ENCODE measurements at regions not wholly inside any gene's neighbourhood (a gene's known extent, or its start where the extent isn't known, plus 50 kb on each side); places are given as distances from the start of the nearest gene placed in this dataset.
"Not testable (repeated sequence)": the region's sequence is repeated elsewhere in the genome, so short reads cannot be mapped to it uniquely, and the experiment has no call there.

DNA sequence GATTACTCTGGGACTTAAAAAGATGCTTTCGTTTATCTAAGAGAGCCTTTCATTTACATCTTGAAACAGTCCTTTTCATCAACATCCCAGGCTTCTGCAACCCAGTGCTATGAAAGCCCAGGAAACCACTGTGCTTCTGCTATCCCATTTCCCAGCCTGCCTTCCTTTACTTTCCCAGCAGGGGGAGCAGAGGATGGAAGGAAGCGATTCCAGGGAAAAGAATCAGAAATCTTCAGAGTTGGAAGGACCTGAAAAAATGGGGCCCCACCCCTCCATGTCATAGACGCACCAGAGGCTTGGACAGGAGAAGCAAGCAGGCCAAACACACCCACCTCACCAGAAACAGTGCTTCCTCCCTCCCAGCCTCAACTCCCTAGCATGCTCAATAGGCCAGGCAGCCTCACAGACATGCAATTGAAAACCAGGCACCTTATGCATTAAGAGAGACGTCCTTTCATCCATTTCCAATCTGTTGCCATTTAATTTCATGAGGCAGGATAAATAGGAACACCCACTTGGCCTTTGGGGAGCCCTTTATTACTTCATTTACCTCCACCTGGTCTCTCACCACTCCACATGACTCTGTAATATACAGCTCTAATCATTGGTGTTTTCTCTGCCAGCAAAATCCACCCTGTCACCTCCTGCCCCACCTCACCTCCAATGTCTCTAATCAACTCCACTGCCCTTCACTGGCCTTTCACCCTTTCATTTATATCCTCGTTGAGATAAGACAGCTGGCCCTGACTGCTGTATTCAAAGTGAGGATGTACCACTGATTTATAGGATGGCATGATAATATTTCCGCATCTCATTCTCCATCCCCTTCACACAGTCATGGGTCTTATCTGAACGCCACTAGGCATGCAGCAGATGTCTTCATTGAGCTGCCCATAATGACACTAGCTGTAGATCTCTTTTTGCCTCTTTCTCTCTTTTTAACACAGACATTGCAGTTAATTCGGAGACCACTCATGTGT lies 583.9 kb downstream of the NTRK3 start:
- no peak for DNase-seq (ENCODE audit: low spot score)

DNA sequence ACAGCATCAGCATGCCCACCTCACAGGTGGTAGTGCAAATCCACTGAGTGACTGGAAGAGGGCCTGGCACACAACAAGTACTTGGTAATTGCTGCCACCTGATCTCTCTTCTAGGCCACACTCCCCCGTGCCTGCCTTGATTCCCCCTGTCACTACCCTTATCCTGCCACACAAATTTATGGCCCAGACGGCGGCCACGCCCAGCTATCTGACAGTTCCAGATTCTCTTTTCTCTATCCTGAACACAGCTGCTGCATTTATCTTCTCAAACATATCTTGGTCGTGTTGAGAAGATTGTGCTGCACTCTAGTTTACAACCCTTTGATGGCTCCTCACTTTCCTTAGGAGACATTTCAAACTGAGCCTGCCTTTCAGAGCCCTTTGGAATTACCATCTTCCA lies 585.2 kb downstream of the NTRK3 start:
- no peak for DNase-seq (ENCODE audit: low spot score)

DNA sequence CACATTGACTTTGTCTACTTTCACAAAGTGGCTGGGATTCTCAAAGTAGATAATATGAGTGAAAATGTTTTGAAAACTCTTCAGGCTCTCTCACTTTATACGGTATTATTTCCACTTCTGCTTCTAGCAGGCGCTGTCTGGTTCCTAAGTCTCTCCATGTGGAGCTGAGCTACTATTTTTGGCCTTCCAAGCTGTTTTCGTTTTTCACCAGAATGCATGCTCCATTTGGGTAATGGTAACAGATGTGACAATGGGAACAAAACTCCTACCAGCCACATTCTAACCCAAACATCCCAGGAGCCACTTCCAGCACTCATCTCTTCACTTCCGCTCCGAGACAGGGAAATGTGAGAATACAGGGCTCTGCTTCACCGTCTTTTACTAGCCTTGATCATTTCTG lies 586.7 kb downstream of the NTRK3 start:
- DNase-seq (ENCODE audit: low spot score), result no peak

DNA sequence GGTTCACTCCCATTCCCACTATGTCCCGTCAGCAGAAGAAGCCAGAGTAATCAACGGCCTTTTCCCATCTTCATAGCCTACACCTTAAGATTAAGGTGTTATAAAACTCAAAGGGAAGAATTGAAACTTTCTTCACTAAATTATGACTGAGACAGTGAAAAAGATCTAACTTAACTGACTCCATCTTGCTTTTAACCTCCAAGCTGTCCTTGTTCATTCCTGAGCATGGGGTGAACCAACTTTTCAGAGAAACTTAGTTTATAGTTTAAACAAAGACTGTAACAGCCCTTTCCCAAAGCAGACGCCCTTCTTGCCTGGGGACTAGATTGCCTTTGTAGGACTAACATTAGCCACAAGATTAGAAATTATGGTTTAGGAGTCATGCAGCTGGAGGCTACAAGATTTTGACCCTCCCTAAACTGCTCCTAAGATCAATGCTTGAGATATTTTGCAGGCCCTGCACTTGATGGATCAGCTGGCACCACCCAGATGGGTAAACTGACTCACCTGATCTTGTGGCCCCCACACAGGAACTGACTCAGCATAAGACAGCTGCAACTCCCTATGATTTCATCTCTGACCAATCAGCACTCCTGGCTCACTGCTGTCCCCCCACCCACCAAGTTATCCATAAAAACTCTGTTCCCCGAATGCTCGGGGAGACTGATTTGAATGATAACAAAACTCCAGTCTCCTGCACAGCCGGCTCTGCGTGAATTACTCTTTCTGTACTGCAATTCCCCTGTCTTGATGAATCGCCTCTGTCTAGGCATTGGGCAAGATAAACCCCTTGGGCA lies 587.6 kb downstream of the NTRK3 start:
- DNase-seq (ENCODE audit: low spot score), result not testable (repeated sequence)

DNA sequence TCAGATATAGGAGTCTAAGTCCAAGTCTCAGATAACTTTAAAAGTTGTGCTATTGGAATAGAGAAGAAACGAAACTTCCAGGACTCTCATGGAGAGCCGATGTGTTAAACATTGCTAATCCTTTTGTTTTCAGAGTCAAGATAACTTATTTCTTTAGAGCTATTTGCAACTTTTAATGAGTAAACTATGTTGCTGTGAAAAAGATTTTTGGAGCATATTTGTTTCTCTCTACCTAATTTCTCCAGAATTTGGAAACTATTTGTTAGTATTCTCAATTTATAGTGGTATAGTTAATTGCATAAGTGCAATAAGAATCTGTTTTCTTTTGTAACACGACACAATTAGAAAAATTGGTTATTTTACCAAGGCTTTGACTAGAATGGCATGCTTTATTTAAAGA lies 588.9 kb downstream of the NTRK3 start:
- no peak for DNase-seq (ENCODE audit: low spot score)

DNA sequence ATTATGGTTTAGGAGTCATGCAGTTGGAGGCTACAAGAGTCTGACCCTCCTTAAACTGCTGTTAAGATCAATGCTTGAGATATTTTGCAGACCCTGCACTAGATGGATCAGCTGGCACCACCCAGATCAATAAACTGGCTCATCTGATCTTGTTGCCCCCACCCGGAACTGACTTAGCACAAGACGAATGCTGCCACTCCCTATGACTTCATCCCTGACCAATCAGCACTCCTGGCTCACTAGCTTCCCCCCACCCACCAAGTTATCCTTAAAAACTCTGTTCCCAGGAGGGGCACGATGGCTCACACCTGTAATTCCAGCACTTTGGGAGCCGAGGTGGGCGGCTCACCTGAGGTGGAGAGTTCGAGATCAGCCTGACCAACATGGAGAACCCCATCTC lies 594.0 kb downstream of the NTRK3 start:
- no peak for DNase-seq (ENCODE audit: low spot score)

DNA sequence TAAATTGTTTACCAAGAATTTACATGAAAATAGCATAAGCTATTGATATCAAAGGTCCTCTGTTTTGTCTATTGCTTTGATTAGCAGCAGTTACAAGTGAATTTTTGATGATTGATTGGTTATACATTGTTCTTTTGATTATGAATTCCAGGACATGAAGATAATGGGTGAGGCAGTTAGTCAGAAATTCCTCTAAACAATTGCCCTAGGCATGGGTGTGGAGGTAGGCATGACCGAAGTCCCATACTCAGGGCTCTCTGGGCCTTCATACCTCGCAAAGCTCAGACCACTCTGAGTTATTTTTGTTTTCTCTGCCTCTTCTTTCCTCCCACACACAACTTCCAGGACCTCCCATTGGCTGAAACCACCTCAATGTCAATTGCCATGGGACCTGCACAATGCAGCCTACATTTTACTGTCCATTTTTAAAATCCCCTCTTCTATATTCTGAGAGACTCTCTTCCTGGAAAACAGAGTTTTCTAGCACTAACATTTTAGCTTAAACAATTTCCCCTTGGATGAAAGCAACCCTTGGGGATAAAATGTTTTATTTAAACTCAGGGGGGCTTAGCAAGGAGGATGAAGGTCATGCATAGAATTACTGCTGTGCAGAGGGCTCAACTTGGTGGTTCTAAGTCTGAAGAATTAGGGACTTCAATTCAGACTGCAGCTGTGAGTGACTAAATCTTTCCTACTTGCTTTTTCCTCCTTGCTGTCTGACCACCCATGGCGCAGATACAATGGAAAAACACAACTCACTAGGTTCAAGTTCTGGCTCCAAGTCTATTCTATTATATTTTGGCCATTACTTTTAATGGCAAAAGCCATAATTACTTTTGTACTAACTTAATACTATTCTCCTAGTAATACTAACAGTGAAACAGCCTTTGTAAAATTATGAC lies 594.8 kb downstream of the NTRK3 start:
- DNase-seq (ENCODE audit: low spot score), result no peak

DNA sequence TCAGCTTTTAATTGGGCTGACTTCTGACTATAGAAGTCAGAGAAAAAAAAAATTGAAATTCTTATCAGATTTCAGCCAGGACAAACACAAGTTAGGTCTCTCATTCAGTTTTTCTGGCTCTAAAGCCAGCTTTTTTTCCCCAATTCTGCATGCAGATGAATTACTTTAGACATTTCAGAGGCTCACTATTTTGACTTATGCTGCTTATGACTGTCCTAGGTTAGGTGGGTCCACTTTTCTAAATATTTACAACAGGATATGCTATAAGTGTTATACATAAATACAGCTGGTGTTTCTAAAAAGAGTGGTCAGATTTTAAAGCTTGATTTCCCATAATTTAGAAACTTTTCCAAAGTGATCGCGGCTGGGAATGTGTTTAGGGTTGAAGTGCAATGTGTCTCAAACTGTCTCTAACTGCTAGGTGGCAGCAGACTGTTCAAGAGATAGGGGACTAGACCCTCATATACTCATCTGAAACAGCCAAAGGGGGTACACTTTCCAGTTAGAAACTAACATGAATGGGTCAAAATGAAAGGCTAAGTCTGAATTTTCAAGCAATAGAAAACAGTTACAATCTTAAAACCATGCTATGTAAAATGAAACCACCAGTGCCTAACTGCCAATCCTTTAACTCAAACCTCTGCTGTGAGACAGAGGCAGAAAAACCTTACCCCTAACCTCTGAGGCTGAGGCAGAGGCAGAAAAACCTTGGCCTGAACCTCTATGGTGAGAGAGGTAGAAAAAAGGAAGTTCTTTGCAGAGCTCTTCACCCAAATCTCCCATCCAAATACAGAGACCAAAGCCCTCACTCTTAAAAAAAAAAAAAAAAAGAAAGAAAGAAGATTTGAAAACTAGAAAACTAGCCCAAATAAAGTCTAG lies 596.0 kb downstream of the NTRK3 start:
- no peak for DNase-seq (ENCODE audit: low spot score)

DNA sequence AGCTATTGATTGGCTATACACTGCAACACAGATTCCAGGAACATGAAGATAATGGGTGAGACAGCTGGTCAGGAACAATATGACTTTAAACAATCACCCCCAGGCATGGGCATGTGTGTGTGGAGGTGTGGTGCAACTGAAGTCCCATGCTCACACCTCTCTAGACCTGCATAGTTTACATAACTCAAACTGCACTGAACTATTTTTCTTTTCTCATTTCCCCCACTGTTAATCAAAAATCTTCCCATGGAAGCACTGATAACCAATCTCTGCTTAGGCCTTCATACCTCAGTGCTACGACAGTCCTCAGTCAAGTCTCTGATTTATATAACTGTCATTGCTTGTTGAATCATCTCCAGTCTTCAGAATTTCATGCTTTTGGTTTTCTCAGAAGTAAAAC lies 600.2 kb downstream of the NTRK3 start:
- no peak for DNase-seq (ENCODE audit: low spot score)

DNA sequence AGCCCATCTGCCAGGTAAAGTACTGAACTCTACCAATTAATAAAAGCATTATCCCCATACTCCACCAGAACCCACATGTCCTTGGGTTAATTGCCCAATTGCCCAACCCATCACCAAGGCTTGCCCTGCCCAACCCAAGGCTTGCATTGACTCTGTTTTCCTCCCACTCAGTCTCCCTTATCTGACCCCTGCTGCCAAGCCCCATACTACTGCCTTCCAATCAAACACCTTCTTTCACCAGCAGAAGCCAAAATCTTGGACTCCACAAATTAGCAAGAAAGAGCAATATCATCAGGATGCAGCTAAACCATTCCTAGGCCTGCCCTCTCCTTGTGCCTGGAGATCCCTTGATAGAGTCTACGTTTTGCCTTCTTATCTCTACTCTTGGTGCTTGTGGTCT lies 602.9 kb downstream of the NTRK3 start:
- no peak for DNase-seq (ENCODE audit: low spot score)

DNA sequence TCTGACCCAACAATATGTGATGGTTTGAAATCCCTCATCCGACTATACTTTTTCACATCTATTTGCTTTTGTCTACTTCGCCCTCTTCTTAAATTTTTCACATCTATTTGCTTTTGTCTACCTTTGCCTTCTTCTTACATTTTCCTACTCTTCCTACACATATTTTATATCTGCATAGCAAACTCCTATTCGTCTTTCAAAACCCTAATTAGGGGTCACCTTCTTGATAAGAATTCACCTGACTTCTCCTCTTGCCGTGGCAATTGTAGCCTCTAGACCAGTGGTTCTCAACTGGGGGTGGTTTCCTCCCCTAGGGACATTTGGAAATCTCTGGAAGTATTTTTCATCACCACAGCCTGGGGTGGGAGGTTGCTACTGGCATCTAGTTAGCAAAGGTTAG lies 607.4 kb downstream of the NTRK3 start:
- DNase-seq (ENCODE audit: low spot score), result no peak

DNA sequence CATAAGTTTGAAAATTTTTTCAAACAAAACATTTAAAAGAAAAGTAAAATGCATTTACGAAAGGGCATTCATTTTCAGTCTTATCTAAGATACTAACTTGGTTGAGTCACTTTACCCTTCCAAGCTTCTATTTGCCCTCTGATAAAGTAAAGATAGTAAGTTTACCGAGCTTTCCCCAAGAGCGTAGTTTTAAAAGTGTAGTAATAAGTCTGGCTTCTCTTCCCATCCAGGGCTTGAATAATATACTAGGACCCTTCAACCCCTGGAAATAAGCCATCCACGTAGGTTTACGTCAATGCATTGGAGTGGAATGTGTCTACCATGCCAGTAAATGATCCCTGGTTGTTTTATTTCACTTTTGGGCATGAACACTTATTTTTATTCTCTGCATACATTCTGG lies 608.3 kb downstream of the NTRK3 start:
- no peak for DNase-seq (ENCODE audit: low spot score)

DNA sequence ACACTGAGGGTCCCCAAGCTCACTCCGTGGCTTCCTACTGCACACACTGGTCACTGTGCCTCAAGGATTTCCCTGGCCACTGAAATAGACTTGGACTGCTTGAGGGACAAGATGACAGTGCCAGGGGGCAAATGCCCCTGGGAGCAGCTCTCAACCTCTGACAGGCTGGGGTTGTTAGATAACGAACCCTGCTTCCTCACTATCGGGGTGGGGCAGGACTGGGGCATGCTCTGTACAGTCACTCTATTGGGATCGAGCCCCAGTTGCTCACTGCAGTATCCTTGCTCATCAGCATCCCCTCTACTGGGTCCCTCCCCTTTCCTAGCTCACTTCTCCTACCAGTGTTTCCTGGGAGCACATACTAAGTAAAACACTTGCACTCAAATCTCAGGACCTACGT lies 610.8 kb downstream of the NTRK3 start:
- no peak for DNase-seq (ENCODE audit: low spot score)

DNA sequence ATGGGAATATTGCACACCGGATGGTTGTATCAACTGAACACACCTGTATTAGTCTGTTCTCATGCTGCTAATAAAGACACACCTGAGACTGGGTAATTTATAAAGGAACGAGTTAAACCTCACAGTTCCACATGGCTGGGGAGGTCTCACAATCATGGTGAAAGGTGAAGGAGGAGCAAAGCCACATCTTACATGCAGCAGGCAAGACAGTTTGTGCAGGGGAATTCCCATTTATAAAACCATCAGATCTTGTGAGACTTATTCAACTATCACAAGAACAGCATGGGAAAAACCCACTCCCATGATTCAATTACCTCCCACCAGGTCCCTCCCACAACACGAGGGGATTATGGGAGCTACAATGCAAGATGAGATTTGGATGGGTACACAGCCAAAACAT lies 613.5 kb downstream of the NTRK3 start:
- DNase-seq (ENCODE audit: low spot score), result not testable (repeated sequence)

DNA sequence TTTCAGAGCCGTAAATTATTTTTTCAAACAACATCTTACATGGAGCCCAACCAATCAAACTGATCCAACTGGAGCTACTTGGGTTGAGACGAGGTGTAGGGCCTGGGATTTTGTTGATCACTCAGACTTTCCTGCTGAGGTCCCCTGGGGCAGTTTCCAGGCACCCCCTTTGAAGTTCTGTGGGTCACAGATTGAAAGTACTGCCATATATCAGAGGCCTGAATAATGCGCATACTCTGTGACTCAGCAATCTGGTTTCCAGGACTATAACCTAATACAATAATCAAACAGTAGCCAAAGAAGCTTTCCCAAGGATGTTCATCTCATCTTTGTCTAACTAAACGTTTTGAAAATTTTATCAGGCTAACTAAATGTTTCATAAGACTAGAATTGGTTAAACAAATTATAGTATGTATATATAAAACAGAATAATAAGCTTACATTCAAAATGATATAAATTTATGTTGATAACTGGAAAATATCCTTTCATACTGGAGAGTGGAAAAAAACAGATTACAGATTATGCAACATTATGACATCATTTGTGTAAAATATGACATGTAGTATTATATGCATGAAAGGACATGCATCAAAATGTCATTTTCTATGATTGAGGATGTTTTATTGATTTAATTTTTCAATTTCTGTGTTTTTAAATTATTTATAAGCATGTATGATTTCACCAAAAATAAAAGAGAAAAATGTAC lies 617.1 kb downstream of the NTRK3 start:
- no peak for DNase-seq (ENCODE audit: low spot score)

DNA sequence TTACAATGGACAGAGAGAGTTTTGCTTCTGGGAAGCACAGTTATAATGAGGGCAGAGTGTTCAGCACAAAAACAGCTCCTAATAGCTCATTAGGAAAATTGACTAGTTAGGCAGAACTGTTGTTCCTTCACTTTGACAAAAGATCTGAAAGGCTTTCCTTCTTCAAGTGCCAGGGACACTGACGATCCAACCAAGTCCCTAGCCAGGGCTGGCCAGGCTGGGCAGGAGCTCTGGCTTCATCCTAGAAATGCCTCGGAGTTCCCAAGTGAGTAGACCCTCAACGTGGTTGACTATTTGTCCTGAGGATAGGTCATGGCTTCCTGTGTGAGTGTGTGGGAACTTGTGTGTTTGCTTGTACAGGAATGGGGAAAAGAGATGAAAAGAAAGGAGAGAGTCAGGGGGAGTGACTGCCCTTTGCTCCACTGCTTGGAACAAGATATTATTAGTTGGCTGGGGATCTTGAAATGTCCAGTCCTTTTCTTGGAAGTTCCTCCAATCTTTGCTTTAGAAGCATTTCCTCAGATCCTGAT lies 617.9 kb downstream of the NTRK3 start:
- no peak for DNase-seq (ENCODE audit: low spot score)

DNA sequence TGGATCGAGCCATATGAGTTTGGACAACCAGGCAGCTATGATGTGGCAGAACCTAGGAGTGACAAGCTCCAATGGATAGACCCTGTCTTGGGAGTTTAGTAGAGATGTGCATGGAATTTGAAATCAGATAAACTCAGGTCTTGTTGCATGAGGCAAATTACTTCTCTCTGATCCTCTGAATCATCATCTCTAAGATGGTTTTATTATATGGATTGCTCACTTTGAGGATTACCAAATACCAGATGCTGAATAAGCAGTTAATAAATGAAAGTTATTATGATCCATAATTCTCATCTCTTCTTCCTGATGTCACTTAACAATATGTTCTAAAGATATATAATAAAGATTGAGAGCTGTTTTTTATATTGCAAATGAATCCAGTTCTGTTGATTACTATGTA lies 622.2 kb downstream of the NTRK3 start:
- no peak for DNase-seq (ENCODE audit: low spot score)

DNA sequence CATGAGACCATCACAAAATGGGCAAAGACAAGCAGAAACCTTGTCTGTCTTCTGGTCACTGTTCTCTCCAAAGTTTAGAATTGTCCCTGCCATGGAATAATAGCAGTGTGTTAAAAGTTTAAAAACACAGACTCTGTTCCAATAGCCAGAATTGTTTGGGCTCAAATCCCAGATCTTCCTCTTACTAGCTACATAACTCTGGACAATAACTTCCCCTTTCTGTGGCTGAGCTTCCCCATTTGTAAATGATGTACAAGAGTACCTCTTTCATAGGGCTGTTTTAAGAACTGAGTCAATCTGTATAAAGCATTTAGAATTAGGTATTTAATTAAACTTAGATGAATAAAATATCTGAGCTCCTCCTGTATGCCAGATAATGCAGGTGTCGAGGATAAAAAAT lies 623.0 kb downstream of the NTRK3 start:
- DNase-seq (ENCODE audit: low spot score), result no peak

DNA sequence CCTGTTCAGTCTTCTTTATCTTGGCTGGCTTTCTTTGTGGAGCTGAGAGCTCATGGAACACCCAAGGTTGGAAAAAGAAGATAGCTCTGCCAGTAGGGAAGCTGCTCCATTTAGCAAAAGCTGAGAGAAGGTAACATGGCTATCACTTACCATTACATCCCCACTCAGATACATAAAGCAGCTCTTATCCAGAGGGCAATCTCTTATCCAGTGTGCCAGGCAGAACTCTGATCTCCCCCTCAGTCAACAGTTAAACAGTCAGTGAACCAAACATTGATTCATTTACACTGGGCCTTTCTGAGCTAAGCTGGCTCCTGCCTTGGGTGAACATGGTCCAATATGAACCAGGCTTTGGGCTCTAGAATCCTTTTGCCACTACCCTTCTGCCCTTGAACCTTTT lies 624.2 kb downstream of the NTRK3 start:
- DNase-seq (ENCODE audit: low spot score), result no peak

DNA sequence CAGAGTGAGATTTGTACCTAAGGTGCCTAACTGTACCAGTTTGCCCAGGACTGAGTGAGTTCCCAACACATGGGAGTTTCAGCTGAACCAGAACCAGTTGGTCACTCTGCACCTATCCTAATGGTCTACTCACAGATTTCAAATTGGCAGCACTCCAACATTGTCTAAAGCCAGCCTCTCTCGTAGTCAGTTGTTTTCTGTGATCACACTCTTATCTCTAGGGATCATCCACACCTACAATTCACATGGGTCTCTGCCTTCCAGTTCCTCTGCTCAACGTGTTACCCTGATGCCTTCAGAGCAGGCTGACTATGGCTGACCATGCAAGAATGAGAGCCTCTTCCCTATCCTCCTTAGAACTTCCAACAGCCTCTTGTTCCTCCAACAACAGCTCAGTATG lies 624.8 kb downstream of the NTRK3 start:
- DNase-seq (ENCODE audit: low spot score), result no peak

Data from LoVo (cell line).